Central memory CD8-positive, alpha-beta T cell (primary cell): ENCODE measurements at regions not wholly inside any gene's neighbourhood (a gene's known extent, or its start where the extent isn't known, plus 50 kb on each side); places are given as distances from the start of the nearest gene placed in this dataset.
"Not testable (repeated sequence)": the region's sequence is repeated elsewhere in the genome, so short reads cannot be mapped to it uniquely, and the experiment has no call there.

Experiments
- ATAC-seq: fragments of 150-1000 bp; cut with Tn5 transposase; replicated peaks from 2 replicates; pipeline ENCODE4 v1.10.0; 2022; ENCODE audit warnings: mild to moderate bottlenecking, moderate FRiP score, moderate number of reproducible peaks; ENCODE audit not compliant: poor library complexity, severe bottlenecking; ENCODE audit errors: extremely low read depth
- DNase-seq, 2 donors: peaks; one replicate each; pipeline ENCODE4 v3.0.0; 2021; ENCODE audit warnings: low spot score in 2 of 2
- H3K27ac Mint-ChIP-seq: one replicate; pipeline ENCODE4 v1.8.0; 2022; ENCODE audit warnings: low read depth, mild to moderate bottlenecking, moderate library complexity, mixed read lengths
- H3K27me3 Mint-ChIP-seq: one replicate; pipeline ENCODE4 v1.8.0; 2022; ENCODE audit warnings: mixed read lengths
- H3K36me3 Mint-ChIP-seq: one replicate; pipeline ENCODE4 v1.8.0; 2022; ENCODE audit warnings: mild to moderate bottlenecking, moderate library complexity, mixed read lengths; ENCODE audit not compliant: insufficient read depth
- H3K4me1 Mint-ChIP-seq: one replicate; pipeline ENCODE4 v1.8.0; 2022; ENCODE audit warnings: mixed read lengths
- H3K4me3 Mint-ChIP-seq: one replicate; pipeline ENCODE4 v1.8.0; 2022; ENCODE audit warnings: mild to moderate bottlenecking, moderate library complexity, mixed read lengths
- H3K9me3 Mint-ChIP-seq: one replicate; pipeline ENCODE4 v1.8.0; 2022; ENCODE audit warnings: mixed read lengths

DNA sequence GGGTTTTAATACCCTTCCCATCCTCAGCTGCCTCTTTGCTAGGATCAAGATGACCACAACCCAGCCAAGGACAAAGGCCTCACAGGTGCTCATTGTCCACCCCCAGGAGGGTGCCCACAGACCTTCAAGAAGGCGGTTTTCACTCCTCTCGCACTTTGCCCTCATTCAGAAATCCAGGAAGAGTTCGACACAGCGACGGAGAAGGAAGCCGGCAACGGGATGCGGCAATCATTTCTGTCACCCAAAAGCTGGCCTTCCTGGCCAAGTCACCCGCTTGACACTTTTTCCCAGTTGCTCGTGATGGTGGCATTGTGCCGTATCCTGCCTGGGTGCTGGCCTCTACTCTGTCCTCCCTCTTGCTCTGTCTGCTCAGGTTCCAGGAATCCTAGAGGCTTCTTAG lies 293.0 kb upstream of the ZNF337 start:
- H3K4me3 Mint-ChIP-seq, H3K27ac Mint-ChIP-seq, H3K36me3 Mint-ChIP-seq, DNase-seq, H3K9me3 Mint-ChIP-seq, ATAC-seq: not testable (repeated sequence)
- Mint-ChIP-seq H3K4me1 (peaks cover 17% of the 10 kb centered on the region), H3K27me3 (peaks cover 18% of the 10 kb centered on the region)

DNA sequence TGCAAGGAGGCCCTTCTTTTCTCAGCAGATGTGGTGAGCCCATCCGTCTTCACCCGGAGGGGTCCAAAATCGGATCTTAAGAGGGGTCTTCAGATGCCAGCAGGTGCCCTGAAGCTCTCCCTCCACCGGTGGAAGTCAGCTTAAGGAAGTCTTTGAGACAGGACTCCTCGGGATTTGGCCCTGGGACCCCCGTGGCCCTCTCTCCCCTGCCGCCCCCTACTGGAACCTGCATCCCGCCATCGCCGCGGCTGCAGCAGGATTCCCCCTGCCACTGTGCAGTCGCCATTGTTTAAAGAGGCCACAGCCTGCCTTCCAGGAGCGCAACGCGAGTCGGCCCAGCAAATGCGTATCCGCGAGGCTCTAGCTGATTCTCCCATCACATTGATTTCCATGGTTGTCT lies 292.5 kb upstream of the ZNF337 start:
- peaks cover 16% of the 10 kb centered on the region for H3K27me3 Mint-ChIP-seq
- no peaks in the 10 kb centered on the region for H3K9me3 Mint-ChIP-seq
- ATAC-seq (no peak), DNase-seq (no peak)
- no peak overlapping the region for H3K27ac Mint-ChIP-seq
- no peak overlapping the region for H3K4me3 Mint-ChIP-seq
- H3K4me1 Mint-ChIP-seq: peaks cover 21% of the 10 kb centered on the region
- peaks cover 7% of the 10 kb centered on the region for H3K36me3 Mint-ChIP-seq

DNA sequence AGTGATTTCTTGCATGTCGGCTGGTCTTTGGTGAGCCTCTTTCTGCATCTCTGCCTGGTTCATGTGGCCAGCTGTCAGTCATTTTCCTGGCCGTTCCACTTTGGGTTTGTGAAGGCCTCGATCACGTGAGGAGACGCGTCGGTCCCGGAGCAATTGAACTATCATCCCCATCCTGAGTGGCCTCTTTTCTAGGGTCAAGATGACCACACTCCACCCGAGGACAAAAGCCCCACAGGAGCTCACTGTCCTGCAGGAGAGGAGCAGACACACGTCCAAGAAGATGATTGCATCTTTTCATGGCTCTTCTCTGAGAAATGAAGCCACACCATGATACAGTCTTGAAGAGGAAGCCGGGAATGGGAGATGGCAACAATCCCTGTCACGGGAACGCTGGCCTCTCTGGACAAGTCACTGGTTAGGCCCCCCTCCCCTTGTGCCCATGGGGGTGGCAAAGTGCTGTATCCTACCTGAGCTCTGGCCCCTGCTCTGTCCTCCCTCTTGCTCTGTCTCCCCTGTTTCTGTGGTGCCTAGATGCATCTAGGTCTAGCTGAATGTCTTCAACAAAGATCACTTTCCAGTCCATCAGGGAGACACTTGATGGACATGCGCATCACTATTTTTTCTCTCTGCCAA lies 291.4 kb upstream of the ZNF337 start:
- not testable (repeated sequence) for H3K36me3 Mint-ChIP-seq, ATAC-seq, H3K27me3 Mint-ChIP-seq, H3K27ac Mint-ChIP-seq, DNase-seq, H3K9me3 Mint-ChIP-seq
- H3K4me1 Mint-ChIP-seq: peaks cover 21% of the 10 kb centered on the region
- H3K4me3 Mint-ChIP-seq: peak overlapping the region; percentile 25

DNA sequence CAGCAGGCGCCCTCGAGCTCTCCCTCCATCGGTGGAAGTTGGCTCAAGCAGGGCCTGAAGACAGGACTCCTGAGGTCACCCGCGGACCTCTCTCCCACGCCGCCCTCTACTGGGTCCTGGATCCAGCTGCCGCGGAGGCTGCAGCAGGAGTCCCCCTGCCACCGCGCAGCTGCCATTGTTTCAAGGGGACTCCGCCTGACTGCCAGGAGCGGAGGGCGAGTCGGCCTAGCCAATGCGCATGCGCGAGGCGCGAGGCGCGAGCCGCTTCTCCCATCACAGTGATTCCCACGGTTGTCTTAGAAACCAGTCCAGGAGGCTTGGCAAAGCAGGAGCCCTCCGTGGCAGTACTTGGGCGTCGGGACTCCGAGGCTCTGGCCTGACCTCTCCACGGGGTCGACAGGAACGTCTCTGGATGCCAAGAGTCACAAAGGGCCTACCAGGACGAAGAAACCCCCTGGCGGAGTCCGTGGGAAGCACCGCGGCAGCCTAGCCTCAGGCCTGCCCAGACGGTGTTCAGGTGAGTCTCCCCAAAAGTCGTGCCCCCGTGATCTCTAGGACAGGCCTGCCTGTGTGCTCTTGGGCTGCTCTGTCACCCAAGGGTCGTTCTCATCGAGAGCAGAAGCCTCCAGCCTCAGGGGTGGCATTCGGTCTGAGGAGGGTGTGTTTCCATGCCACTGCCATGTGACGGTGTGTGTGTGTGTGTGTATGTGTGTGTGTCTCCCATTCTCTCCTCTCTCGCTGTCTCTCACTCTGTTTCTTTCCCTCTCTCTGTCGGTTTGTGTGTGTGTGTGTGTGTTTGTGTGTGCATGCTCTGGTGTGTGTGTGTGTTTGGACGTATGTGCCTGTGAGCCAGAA lies 290.6 kb upstream of the ZNF337 start:
- peak; percentile 45 to 49 for DNase-seq
- H3K27me3 Mint-ChIP-seq: peaks cover 6% of the 10 kb centered on the region
- peak overlapping the region; percentile 25 for H3K4me3 Mint-ChIP-seq
- ATAC-seq: peak; percentile 51
- peaks cover 21% of the 10 kb centered on the region for H3K4me1 Mint-ChIP-seq
- H3K9me3 Mint-ChIP-seq: no peaks in the 10 kb centered on the region
- peaks cover 7% of the 10 kb centered on the region for H3K36me3 Mint-ChIP-seq
- peak overlapping the region; percentile 16 for H3K27ac Mint-ChIP-seq

DNA sequence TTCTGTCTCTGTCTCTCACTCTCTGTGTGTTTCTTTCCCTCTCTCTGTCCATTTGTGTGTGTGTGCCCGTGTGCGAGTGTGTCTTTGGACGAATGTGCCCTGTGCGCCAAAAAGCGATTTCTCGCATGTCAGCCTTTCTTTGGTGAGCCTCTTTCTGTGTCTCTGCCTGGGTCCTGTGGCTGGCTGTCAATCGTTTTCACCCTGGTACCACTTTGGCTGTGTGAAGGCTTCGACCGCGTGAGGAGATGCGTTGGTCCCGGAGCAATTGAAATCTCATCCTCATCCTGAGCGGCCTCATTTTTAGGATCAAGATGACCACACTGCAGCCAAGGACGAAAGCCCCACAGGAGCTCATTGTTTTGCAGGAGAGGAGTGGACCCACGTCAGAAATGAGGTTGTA lies 288.9 kb upstream of the ZNF337 start:
- peak overlapping the region; percentile 55 for H3K4me3 Mint-ChIP-seq
- DNase-seq (no peak), ATAC-seq (no peak)
- H3K36me3 Mint-ChIP-seq: peaks cover 7% of the 10 kb centered on the region
- H3K4me1 Mint-ChIP-seq: peaks cover 21% of the 10 kb centered on the region
- no peaks in the 10 kb centered on the region for H3K27me3 Mint-ChIP-seq
- peak overlapping the region; percentile 6 for H3K27ac Mint-ChIP-seq
- no peaks in the 10 kb centered on the region for H3K9me3 Mint-ChIP-seq

DNA sequence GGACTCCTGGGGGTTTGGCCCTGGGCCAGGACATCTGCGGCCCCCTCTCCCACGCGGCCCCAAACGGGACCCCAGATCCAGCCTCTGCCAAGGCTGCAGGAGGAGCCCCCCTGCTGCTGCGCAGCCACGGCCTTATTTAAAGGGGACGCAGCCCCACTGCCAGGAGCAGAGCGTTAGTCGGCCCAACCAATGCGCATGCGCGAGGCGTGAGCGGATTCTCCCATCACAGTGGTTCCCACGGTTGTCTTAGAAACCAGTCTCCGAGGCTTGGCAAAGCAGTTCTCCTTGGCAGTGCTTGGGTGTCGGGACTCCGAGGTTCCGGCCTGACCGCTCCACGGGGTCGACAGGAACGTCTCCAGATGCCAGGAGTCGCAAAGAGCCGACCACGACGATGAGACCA lies 288.3 kb upstream of the ZNF337 start:
- H3K4me3 Mint-ChIP-seq: peak overlapping the region; percentile 55
- H3K27ac Mint-ChIP-seq: peak overlapping the region; percentile 44
- peaks cover 7% of the 10 kb centered on the region for H3K36me3 Mint-ChIP-seq
- no peak for DNase-seq
- no peaks in the 10 kb centered on the region for H3K9me3 Mint-ChIP-seq
- peaks cover 21% of the 10 kb centered on the region for H3K4me1 Mint-ChIP-seq
- peak; percentile 38 for ATAC-seq
- H3K27me3 Mint-ChIP-seq: no peaks in the 10 kb centered on the region

DNA sequence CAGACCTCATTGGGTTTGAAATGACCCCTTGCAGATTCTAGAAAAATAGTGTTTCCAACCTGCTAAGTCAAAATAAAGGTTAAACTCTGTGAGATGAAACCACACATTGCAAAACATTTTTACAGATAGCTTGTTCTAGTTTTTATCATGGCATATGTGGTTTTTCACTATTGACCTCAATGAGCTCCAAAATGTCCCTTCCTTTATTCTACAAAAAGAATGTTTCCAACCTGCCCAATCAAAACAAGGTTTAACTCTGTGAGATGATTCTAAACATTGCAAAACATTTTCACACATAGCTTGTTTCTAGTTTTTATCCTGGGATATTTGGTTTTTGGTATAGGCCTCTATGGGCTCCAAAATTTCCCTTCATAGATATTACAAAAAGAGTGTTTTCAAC lies 286.0 kb upstream of the ZNF337 start:
- H3K36me3 Mint-ChIP-seq, H3K27me3 Mint-ChIP-seq, ATAC-seq, H3K9me3 Mint-ChIP-seq, DNase-seq, H3K4me3 Mint-ChIP-seq: not testable (repeated sequence)
- Mint-ChIP-seq H3K4me1 (peaks cover 18% of the 10 kb centered on the region), H3K27ac (peak overlapping the region; percentile 67)

DNA sequence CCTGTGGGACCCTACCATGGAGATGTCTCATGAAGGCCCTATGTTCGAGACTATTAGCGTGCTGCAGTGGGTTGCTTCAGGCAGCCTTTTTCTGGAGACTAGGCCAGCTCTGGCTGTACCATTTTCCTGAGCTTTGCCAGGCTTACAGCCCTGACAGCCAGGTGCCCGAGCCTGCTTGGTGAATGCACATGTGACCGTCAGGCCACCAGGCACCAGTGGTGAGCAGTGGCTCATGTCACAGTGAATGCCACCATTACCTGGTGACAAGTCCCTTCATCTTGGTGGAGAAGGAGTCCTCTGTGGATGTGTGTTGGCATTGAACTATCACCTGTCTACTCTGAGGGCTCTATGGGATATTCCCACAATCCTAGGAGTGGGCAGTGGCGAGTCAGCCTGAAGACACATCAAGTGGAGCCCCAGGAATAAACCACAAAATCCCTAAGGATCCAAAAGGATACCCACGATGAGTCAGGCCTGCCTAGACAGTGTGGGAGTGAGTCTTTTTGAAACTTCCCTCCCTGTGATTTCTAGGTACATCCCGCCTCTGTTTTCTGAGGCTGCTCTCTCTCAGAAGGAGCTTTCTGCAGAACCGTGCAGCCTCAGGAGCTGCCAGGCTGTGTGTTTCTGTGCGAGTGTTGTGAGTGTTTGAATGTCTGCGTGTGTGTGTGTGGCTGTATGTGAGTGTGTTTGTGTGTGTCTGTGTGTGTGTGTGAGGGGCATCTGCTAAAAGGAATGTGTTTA lies 282.0 kb upstream of the ZNF337 start:
- DNase-seq, H3K9me3 Mint-ChIP-seq, H3K4me1 Mint-ChIP-seq, H3K27ac Mint-ChIP-seq, H3K27me3 Mint-ChIP-seq, H3K36me3 Mint-ChIP-seq, H3K4me3 Mint-ChIP-seq, ATAC-seq: not testable (repeated sequence)

DNA sequence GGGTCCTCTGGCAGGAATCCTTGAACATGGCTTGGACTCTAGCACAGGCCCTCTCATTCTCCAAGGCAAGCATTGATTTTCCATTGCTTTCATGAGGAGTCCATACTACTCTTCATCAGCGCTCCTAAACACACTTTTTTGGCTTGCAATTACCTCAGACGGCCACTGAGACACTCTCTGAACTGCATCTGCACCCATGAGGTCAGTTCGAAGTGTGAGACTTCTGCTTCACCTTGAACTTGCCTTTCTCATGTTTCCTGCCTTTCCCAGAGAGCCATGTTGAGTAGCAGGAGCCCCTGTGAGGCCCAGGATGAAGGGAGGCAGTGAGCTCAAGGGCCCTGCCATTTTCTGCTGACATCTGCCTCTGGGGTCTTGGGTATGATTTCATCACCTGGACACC lies 279.2 kb upstream of the ZNF337 start:
- not testable (repeated sequence) for H3K4me1 Mint-ChIP-seq, ATAC-seq, H3K27me3 Mint-ChIP-seq, H3K9me3 Mint-ChIP-seq, H3K36me3 Mint-ChIP-seq, DNase-seq, H3K4me3 Mint-ChIP-seq, H3K27ac Mint-ChIP-seq

DNA sequence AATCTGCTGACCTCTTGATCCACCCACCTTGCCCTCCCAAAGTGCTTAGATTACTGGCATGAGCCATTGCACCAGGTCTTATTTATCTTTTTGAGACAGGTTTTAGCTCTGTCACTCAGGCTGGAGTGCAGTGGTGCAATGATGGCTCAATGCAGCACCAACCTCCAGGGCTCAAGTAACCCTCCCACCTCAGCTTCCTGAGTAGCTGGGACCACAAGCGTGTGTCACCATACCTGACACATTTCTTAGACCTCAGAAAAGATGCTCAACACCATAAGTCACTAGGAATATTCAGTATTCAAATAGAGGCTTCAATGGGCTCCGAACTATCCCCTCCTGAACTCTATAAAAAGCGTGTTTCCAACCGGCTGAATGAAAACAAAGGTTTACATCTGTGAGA lies 268.6 kb upstream of the ZNF337 start:
- not testable (repeated sequence) for H3K4me1 Mint-ChIP-seq, DNase-seq, H3K27ac Mint-ChIP-seq, H3K4me3 Mint-ChIP-seq, H3K27me3 Mint-ChIP-seq, ATAC-seq, H3K36me3 Mint-ChIP-seq, H3K9me3 Mint-ChIP-seq

DNA sequence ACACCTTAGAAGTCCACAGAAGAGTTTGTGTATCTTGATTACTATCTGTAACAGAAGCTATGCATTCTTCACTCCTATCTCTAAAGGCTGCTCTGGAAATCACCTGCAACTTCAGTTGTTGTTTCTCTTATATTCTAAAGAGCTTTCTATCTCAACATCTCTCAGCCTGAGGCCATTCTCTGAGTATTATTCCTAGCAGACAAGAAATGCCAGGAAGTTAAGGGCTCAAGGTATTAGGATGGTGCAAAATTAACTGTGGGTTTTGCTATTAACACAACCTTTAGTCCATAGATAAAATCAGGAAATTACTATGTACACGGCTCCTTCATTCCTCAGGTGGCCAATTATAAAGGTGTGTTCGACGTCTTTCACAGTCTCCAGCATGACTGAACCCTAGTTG lies 257.2 kb upstream of the ZNF337 start:
- not testable (repeated sequence) for H3K4me3 Mint-ChIP-seq, ATAC-seq, H3K36me3 Mint-ChIP-seq, DNase-seq, H3K27ac Mint-ChIP-seq, H3K4me1 Mint-ChIP-seq, H3K9me3 Mint-ChIP-seq
- peaks cover 30% of the 10 kb centered on the region for H3K27me3 Mint-ChIP-seq

DNA sequence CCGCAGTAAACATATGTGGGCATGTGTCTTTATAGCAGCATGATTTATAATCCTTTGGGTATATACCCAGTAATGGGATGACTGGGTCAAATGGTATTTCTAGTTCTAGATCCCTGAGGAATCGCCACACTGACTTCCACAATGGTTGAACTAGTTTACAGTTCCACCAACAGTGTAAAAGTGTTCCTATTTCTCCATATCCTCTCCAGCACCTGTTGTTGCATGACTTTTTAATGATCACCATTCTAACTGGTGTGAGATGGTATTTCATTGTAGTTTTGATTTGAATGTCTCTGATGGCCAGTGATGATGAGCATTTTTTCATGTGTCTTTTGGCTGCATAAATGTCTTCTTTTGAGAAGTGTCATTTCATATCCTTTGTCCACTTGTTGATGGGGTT lies 238.6 kb upstream of the ZNF337 start:
- not testable (repeated sequence) for H3K27ac Mint-ChIP-seq, ATAC-seq, DNase-seq

More for the DNA sequence above, 238.6 kb upstream of the ZNF337 start:
- H3K36me3 Mint-ChIP-seq, H3K4me3 Mint-ChIP-seq, H3K9me3 Mint-ChIP-seq, H3K4me1 Mint-ChIP-seq: not testable (repeated sequence)
- H3K27me3 Mint-ChIP-seq: peaks cover 26% of the 10 kb centered on the region
